Esophagus squamous epithelium (tissue), 5 donors: ENCODE measurements at regions not wholly inside any gene's neighbourhood (a gene's known extent, or its start where the extent isn't known, plus 50 kb on each side); places are given as distances from the start of the nearest gene placed in this dataset.

Experiments used
- DNase-seq: peaks from one replicate; lab custom pipeline; 2025; lab: John Stamatoyannopoulos, UW
- H3K27ac ChIP-seq, 4 donors: fragments of 200-600 bp; sonication (generic); one replicate each; pipeline ENCODE4 v1.5.1; 2016 to 2019; ENCODE audit warnings: mild to moderate bottlenecking in 1 of 4
- H3K27me3 ChIP-seq, 4 donors: fragments of 200-600 bp; sonication (generic); 1 replicate in 3 of 4; 2 replicates in 1 of 4; pipeline versions ENCODE4 v1.5.1 to v1.6.0; 2017 to 2021; ENCODE audit warnings: antibody characterized with exemption in 1 of 4
- H3K36me3 ChIP-seq, 3 donors: fragments of 200-600 bp; sonication (generic); one replicate each; pipeline ENCODE4 v1.5.1; 2016 to 2019
- H3K4me1 ChIP-seq, 3 donors: fragments of 200-600 bp; sonication (generic); one replicate each; pipeline ENCODE4 v1.5.1; 2017 to 2019
- H3K4me3 ChIP-seq, 4 donors: fragments of 200-600 bp; sonication (generic); 1 replicate in 3 of 4; 2 replicates in 1 of 4; pipeline ENCODE4 v1.5.1; 2016 to 2019; ENCODE audit warnings: mild to moderate bottlenecking in 2 of 4, moderate library complexity in 1 of 4
- H3K9me3 ChIP-seq, 3 donors: fragments of 200-600 bp; sonication (generic); one replicate each; pipeline ENCODE4 v1.5.1; 2016 to 2019
- CTCF ChIP-seq, 6 experiments: fragments of 450-650 bp in 4 of 6; fragments of 200-600 bp in 2 of 6; sonication (generic) in 2 of 6; IDR thresholded peaks; one replicate each; pipeline ENCODE4 v1.5.1; 2016 to 2019; ENCODE audit warnings: antibody characterized with exemption in 6 of 6, mild to moderate bottlenecking in 4 of 6, moderate library complexity in 4 of 6
- POLR2A ChIP-seq, 4 donors: fragments of 450-650 bp; IDR thresholded peaks; one replicate each; pipeline ENCODE4 v1.6.1; 2017; ENCODE audit warnings: antibody characterized with exemption in 4 of 4, mild to moderate bottlenecking in 4 of 4, moderate library complexity in 3 of 4
- WGBS, 2 donors: methylation state at CpG; one replicate each; pipeline ENCODE4 v1.1.5; 2018; 5-methylcytosine and 5-hydroxymethylcytosine counted together
- intact Hi-C: fragments of 100-400 bp; cut with DNase I; formaldehyde crosslinking; loops from one replicate; pipeline ENCODE4 v1.15.0; 2022
- donor health status: DM: yes; HTN: yes; CAD: no.

GRCh38 chr22:22776121-22776520 is 111.5 kb upstream of the IGLL5 start:
- 74 to 77% methylated on average over 2 to 3 of the region's 3 CpGs for WGBS, 2 donors
- no peak for DNase-seq
- intact Hi-C loops = no loop called here
- Histone ChIP-seq H3K9me3 (no peaks in the 10 kb centered on the region), H3K4me1 (no peaks in the 10 kb centered on the region), H3K27me3 (peaks cover 0 to 7% (median 0%) of the 10 kb centered on the region in 4 donors), H3K36me3 (no peaks in the 10 kb centered on the region), H3K27ac (no peak overlapping the region), H3K4me3 (no peak overlapping the region)
- TF ChIP-seq POLR2A (IDR thresholded peaks at IDR 0.05) (no peak), CTCF (IDR thresholded peaks at IDR 0.05) (no peak)

GRCh38 chr22:22779213-22779612 is 108.4 kb upstream of the IGLL5 start:
- no peak for TF ChIP-seq POLR2A (IDR thresholded peaks at IDR 0.05)
- DNase-seq = no peak

GRCh38 chr22:22783575-22783974 is 104.0 kb upstream of the IGLL5 start:
- intact Hi-C loops = no loop called here
- no peak for TF ChIP-seq CTCF (IDR thresholded peaks at IDR 0.05)
- TF ChIP-seq POLR2A (IDR thresholded peaks at IDR 0.05) = no peak

More at GRCh38 chr22:22779213-22779612, 108.4 kb upstream of the IGLL5 start:
- Histone ChIP-seq H3K27ac (no peak overlapping the region), H3K27me3 (peaks cover 0 to 17% (median 0%) of the 10 kb centered on the region in 4 donors), H3K4me1 (no peaks in the 10 kb centered on the region), H3K9me3 (no peaks in the 10 kb centered on the region), H3K36me3 (no peaks in the 10 kb centered on the region), H3K4me3 (no peak overlapping the region)
- 84 to 89% methylated on average over 4 of the region's 4 CpGs for WGBS, 2 donors
- intact Hi-C loops = no loop called here

GRCh38 chr22:22784249-22785039 is 103.2 kb upstream of the IGLL5 start:
- Histone ChIP-seq H3K36me3 (no peaks in the 10 kb centered on the region), H3K4me3 (no peak overlapping the region), H3K27me3 (peaks cover 0 to 58% (median 0%) of the 10 kb centered on the region in 4 donors), H3K9me3 (no peaks in the 10 kb centered on the region), H3K27ac (no peak overlapping the region), H3K4me1 (no peaks in the 10 kb centered on the region)
- DNase-seq = no peak
- intact Hi-C loops = no loop called here
- WGBS, 2 donors = 56 to 68% methylated on average over 3 of the region's 3 CpGs
- no peak for TF ChIP-seq CTCF (IDR thresholded peaks at IDR 0.05)
- no peak for TF ChIP-seq POLR2A (IDR thresholded peaks at IDR 0.05)

More at GRCh38 chr22:22783575-22783974, 104.0 kb upstream of the IGLL5 start:
- Histone ChIP-seq H3K27ac (no peak overlapping the region), H3K4me1 (no peaks in the 10 kb centered on the region), H3K27me3 (peaks cover 0 to 49% (median 0%) of the 10 kb centered on the region in 4 donors), H3K9me3 (no peaks in the 10 kb centered on the region), H3K4me3 (no peak overlapping the region), H3K36me3 (no peaks in the 10 kb centered on the region)
- WGBS, 2 donors = 24 to 40% methylated on average over 3 of the region's 3 CpGs
- no peak for DNase-seq

GRCh38 chr22:22785316-22786065 is 102.1 kb upstream of the IGLL5 start:
- Histone ChIP-seq H3K9me3 (no peaks in the 10 kb centered on the region), H3K36me3 (no peaks in the 10 kb centered on the region), H3K27ac (no peak overlapping the region), H3K27me3 (peaks cover 0 to 58% (median 0%) of the 10 kb centered on the region in 4 donors), H3K4me1 (no peaks in the 10 kb centered on the region), H3K4me3 (no peak overlapping the region)
- DNase-seq = no peak
- intact Hi-C loops = no loop called here
- 71 to 77% methylated on average over 7 to 8 of the region's 13 CpGs for WGBS, 2 donors
- no peak for TF ChIP-seq CTCF (IDR thresholded peaks at IDR 0.05)
- no peak for TF ChIP-seq POLR2A (IDR thresholded peaks at IDR 0.05)
